Fibroblast of mammary gland (primary cell): ENCODE measurements at regions not wholly inside any gene's neighbourhood (a gene's known extent, or its start where the extent isn't known, plus 50 kb on each side); places are given as distances from the start of the nearest gene placed in this dataset.

Experiments used
- DNase-seq: peaks from one replicate; pipeline ENCODE4 v3.0.0-alpha.2; 2010; ENCODE audit warnings: low read depth
- H3K4me3 ChIP-seq: 2 replicates; pipeline ENCODE4 v1.5.1; 2011; ENCODE audit warnings: low read depth, mild to moderate bottlenecking, low read length, moderate library complexity; ENCODE audit not compliant: control insufficient read depth
- TF ChIP-seq, protein P1 (sequence below): conservative IDR thresholded peaks from 2 replicates; pipeline ENCODE4 v1.5.1; 2011; ENCODE audit warnings: low read depth, low read length, inconsistent platforms; ENCODE audit not compliant: control insufficient read depth, insufficient read depth

DNA sequence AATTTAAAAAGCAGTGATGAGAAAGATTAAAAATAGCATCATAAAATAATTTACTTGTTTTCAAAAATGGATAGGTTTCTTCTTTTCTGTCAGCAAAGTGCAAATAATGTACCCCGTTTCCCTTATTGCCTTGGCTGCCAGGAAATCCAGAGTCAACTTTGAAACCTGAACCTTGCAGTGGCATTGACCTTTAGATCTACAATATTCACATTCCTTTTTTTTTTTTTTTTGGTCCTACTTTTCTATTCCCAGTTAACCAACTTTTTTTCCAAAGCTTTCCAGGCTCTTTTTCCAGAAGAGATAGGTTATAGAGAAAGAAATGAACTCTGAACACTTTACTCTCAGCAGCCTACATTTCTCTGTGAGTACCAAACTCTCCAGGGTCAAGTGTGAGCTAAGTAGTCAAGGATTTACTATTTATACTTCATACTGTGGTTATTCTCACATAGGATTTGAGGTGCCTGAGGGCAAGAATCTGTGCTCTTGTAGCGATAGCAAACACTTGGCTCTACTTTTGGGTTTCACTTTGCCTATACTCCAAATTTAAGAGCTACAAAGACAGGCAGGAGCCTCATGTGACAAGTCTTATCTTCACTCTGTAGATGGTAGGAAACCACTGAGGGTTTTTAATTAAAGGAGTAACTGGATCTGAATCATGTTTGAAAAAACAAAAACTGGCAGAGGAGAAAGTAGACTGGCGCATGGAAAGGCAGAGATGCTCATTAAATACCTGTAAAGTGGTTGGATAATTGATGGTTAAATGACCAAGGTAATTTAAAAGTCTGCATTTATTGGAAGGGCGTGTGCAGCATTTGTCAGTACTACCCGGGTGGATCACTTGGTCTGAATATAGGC is 63.2 kb upstream of the TMEM17 start:
- DNase-seq: no peak
- TF ChIP-seq, protein P1, sequence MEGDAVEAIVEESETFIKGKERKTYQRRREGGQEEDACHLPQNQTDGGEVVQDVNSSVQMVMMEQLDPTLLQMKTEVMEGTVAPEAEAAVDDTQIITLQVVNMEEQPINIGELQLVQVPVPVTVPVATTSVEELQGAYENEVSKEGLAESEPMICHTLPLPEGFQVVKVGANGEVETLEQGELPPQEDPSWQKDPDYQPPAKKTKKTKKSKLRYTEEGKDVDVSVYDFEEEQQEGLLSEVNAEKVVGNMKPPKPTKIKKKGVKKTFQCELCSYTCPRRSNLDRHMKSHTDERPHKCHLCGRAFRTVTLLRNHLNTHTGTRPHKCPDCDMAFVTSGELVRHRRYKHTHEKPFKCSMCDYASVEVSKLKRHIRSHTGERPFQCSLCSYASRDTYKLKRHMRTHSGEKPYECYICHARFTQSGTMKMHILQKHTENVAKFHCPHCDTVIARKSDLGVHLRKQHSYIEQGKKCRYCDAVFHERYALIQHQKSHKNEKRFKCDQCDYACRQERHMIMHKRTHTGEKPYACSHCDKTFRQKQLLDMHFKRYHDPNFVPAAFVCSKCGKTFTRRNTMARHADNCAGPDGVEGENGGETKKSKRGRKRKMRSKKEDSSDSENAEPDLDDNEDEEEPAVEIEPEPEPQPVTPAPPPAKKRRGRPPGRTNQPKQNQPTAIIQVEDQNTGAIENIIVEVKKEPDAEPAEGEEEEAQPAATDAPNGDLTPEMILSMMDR: no peak
- no peak overlapping the region for H3K4me3 ChIP-seq

DNA sequence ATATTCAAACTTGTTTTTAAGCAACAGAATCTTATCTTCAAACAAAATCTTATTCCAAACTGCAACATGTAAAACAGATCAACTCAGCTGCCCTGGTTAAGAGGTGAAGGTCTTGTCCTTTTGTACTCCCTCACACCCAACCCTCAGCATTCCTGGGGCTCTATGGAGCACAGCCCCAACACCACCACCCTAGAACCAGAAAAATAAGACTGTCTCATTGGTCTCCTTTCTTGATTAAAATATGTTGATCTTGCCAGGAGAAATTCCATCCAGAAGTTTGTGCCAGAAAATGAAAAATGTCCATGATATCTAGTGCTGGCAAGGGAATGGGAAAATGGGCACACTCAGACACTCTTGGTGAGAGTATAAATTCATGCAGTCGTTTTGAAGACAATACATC is 62.1 kb upstream of the TMEM17 start:
- no peak for DNase-seq
- TF ChIP-seq, protein P1: no peak
- H3K4me3 ChIP-seq: no peak overlapping the region

DNA sequence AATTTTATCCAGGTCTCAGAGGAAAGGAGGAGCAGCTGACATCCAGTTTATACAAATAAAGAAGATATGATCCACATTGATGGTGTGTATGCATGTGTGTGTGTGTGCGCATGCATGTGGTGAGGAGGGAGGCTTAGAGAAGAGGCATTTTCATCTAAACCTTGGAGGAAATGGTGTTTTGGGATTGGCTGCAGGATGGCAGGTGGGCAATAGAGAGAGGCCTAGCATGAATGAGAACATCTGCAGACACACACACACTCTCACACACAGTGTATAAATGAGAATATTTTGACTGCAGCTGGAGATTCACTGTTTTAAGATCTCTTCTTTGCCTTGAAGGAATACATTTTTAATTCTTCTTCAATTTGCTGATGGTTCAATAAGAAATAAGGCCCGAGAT is 61.7 kb upstream of the TMEM17 start:
- TF ChIP-seq, protein P1: no peak
- no peak overlapping the region for H3K4me3 ChIP-seq
- DNase-seq: no peak

DNA sequence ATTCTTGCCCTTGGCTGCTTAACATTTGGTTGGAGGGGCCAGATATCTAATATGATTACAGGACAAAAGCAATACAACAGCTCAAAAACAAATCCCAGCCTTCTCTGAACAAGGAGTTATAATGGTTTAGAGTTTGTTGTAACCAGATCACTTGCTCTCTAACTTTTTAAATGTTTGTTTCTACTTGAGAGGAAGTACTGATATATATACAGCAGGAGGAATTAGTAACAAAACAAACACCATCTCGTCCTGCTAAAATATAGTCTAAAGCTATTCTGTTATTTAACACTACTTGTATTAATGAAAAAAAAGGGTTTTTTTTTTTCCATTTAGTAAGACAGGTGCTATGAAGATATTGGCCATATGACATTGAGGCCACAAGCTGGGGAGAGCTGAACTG is 60.9 kb upstream of the TMEM17 start:
- no peak for DNase-seq
- TF ChIP-seq, protein P1: no peak

DNA sequence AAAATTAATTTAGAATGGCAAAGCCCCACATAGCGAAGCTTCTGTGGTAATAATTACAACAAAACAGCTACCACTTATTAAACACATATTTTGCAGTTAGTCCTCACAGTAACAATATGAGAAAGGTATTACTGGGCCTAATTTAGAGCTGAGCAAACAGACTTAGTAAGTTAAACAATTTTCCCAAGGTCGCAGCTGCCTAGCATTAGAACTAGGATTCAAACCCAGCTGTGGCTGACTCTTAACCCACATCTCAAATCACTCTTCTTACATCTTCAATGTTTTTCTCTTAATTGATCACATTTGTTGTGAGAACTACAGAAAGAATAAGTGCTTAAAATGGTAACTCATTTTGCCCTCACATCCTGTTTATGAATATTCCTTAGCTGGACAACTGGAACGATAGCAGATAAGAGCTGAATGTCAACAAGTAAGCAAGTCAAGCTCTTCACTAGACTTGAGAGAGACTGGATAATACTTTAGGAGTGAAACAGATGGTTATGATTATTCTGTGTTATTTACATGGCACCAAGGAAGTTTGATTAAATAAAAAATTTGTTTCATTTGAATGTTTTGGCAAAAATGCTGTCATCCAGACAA is 59.4 kb upstream of the TMEM17 start:
- H3K4me3 ChIP-seq: no peak overlapping the region
- TF ChIP-seq, protein P1: no peak
- DNase-seq: no peak

More for the DNA sequence above, 60.9 kb upstream of the TMEM17 start:
- H3K4me3 ChIP-seq: no peak overlapping the region

DNA sequence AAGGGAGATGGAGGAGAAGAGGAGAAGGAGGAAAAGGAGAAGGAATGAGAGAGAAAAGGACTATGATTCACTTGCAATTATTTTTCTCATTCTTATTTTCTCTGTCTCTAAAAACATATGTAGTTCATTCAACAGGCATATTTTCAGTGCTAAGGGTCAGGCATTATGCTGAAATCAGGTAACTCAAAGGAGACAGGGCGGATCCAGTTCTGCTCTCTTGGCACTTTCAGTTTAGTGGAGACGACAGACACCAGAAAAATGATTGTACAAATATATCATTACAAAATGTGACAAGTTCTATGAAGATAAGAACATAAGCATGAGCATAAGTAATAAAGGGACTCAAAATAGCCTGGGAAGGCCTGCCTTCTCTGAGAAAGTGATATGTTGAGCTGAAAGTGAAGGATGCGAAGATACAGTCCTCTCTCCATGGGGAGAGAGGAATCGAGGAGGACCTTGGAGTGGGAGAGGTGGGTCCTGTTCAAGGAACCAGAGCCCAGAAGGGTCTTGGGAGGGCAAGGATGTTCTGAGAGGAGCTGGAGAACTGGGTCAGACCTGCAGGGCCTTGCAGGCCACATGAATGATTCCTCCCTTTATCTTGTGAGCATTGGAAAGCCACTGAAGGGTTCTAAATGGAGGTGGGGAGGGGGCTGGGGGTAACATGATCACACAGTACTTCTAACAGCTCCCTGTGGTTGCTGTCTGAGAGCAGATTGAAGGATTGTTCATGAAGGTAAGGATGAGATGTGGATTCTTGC is 58.6 kb upstream of the TMEM17 start:
- H3K4me3 ChIP-seq: no peak overlapping the region
- TF ChIP-seq, protein P1: no peak
- DNase-seq: no peak
